Breast epithelium (tissue), 3 donors: ENCODE measurements at regions not wholly inside any gene's neighbourhood (a gene's known extent, or its start where the extent isn't known, plus 50 kb on each side); places are given as distances from the start of the nearest gene placed in this dataset.

Experiments
- POLR2A ChIP-seq: fragments of 450-650 bp; IDR thresholded peaks from one replicate; pipeline ENCODE4 v1.6.1; 2016; ENCODE audit warnings: antibody characterized with exemption, mild to moderate bottlenecking, moderate library complexity
- POLR2AphosphoS5 ChIP-seq, 3 donors: sonication (generic); formaldehyde crosslinking; IDR thresholded peaks; one replicate each; pipeline ENCODE4 v1.6.1; 2017; ENCODE audit warnings: antibody characterized with exemption in 3 of 3
- TF ChIP-seq, protein P1 (sequence below), 3 donors: fragments of 450-650 bp; IDR thresholded peaks; one replicate each; pipeline ENCODE4 v1.5.1; 2016 to 2017; ENCODE audit warnings: antibody characterized with exemption in 3 of 3, mild to moderate bottlenecking in 3 of 3, moderate library complexity in 3 of 3

DNA sequence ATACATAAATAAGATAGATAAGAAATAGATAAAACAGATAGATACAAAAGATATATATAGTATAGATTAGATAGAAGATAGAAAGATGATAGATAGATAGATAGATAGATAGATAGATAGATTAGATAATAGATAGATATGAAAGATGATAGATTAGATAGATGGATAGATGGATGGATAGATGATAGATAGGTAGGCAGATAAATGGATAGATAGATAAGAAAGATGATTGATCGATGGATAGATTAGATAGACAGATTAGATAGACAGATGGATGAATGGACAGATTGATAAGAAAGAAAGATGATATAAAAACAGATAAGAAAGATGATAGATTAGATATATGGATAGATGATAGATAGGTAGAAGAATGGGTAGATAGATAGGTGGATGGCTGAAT is 90.3 kb downstream of the SMIM20 start:
- TF ChIP-seq, protein P1, sequence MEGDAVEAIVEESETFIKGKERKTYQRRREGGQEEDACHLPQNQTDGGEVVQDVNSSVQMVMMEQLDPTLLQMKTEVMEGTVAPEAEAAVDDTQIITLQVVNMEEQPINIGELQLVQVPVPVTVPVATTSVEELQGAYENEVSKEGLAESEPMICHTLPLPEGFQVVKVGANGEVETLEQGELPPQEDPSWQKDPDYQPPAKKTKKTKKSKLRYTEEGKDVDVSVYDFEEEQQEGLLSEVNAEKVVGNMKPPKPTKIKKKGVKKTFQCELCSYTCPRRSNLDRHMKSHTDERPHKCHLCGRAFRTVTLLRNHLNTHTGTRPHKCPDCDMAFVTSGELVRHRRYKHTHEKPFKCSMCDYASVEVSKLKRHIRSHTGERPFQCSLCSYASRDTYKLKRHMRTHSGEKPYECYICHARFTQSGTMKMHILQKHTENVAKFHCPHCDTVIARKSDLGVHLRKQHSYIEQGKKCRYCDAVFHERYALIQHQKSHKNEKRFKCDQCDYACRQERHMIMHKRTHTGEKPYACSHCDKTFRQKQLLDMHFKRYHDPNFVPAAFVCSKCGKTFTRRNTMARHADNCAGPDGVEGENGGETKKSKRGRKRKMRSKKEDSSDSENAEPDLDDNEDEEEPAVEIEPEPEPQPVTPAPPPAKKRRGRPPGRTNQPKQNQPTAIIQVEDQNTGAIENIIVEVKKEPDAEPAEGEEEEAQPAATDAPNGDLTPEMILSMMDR (IDR thresholded peaks at IDR 0.05) = no peak
- TF ChIP-seq POLR2AphosphoS5 (IDR thresholded peaks at IDR 0.05) (no peak), POLR2A (no peak)
